Gastrocnemius medialis (tissue), 4 donors: ENCODE measurements at regions not wholly inside any gene's neighbourhood (a gene's known extent, or its start where the extent isn't known, plus 50 kb on each side); places are given as distances from the start of the nearest gene placed in this dataset.

Experiments used
- CTCF ChIP-seq, 5 experiments: fragments of 450-650 bp in 3 of 5; fragments of 200-600 bp in 2 of 5; sonication (generic) in 2 of 5; IDR thresholded peaks in 4 of 5; conservative IDR thresholded peaks in 1 of 5; 1 replicate in 4 of 5; 2 replicates in 1 of 5; pipeline ENCODE4 v1.5.1; 2016 to 2019; ENCODE audit warnings: antibody characterized with exemption in 5 of 5, mild to moderate bottlenecking in 3 of 5, moderate library complexity in 3 of 5
- POLR2A ChIP-seq, 2 donors: fragments of 450-650 bp; IDR thresholded peaks; one replicate each; pipeline ENCODE4 v1.6.1; 2017; ENCODE audit warnings: antibody characterized with exemption in 2 of 2, mild to moderate bottlenecking in 2 of 2, moderate library complexity in 2 of 2

GRCh38 chr10:71031026-71031425, 142.7 kb upstream of the PCBD1 start:
- TF ChIP-seq CTCF (IDR thresholded peaks at IDR 0.05 in 4 of 5, conservative IDR thresholded peaks at IDR 0.05 in 1 of 5) (no peak), POLR2A (IDR thresholded peaks at IDR 0.05) (no peak)
